ENCODE measurements at regions not wholly inside any gene's neighbourhood (a gene's known extent, or its start where the extent isn't known, plus 50 kb on each side); places are given as distances from the start of the nearest gene placed in this dataset.
A peak's percentile ranks its signal among the peaks of the same experiment; 100 is the strongest.
"Not testable (repeated sequence)": the region's sequence is repeated elsewhere in the genome, so short reads cannot be mapped to it uniquely, and the experiment has no call there.

DNA sequence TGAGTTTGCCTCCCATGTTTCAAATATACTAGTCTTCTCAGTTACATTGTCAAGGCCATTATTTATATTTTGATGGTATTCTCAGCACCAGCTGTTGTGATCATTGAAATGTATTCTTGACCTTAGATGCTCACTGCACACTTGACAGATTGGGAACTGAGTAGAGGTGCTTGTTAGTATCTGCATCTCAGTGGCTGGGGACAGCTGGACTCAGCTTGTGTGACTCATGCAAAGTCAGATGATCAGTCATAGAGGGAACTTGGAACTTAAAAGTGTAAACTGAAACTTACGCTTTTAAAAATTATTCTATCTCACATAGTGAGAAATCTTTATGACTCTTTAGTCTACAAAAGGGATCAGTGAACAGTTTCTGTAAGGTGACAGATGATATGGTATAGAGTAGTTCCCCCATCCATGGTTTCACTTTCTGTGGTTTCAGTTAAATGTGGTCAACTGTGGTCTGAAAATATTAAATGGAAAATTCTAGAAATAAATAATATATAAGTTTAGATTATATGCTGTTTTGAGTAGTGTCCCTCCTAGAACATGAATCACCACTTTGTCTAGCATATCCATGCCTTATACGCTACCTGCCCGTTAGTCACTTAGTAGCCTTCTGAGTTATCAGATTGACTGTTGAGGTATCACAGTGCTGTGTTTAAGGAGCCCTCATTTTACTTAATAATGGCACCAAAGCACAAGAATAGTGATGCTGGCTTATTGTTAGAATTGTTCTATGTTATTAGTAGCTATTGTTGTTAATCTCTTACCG, 1540.6 kb downstream of the SPATA31A7 start:
- H3K4me3 Mint-ChIP-seq (ENCODE audit: low read depth); DNase-seq (ENCODE audit: low spot score, unreplicated experiment); H3K27me3 Mint-ChIP-seq; H3K9me3 Mint-ChIP-seq (ENCODE audit: low read depth); H3K27ac Mint-ChIP-seq; H3K4me1 Mint-ChIP-seq (ENCODE audit: low read depth); H3K36me3 Mint-ChIP-seq (ENCODE audit: insufficient read depth): not testable (repeated sequence)

DNA sequence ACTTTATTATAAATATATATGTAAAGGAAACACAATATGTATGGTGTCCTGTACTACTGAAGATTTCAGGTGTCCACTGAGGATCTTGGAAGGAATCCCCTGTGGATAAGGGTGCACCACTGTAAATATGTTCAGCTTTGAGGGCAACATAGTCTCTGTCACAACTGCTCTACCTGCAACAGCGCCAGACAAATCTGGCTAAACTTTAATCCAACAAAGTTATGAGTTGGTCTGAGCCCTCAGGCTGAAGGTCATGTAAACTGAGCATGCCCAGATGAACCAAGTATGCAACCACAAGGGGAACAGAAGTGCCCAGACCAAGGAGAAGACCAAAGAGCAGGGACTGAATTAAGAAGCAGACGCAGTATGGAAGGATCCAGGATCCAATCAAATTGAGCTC, 1541.2 kb downstream of the SPATA31A7 start:
- H3K4me3 Mint-ChIP-seq (ENCODE audit: low read depth); H3K4me1 Mint-ChIP-seq (ENCODE audit: low read depth); DNase-seq (ENCODE audit: low spot score, unreplicated experiment); H3K9me3 Mint-ChIP-seq (ENCODE audit: low read depth); H3K27ac Mint-ChIP-seq; H3K27me3 Mint-ChIP-seq; H3K36me3 Mint-ChIP-seq (ENCODE audit: insufficient read depth): not testable (repeated sequence)

DNA sequence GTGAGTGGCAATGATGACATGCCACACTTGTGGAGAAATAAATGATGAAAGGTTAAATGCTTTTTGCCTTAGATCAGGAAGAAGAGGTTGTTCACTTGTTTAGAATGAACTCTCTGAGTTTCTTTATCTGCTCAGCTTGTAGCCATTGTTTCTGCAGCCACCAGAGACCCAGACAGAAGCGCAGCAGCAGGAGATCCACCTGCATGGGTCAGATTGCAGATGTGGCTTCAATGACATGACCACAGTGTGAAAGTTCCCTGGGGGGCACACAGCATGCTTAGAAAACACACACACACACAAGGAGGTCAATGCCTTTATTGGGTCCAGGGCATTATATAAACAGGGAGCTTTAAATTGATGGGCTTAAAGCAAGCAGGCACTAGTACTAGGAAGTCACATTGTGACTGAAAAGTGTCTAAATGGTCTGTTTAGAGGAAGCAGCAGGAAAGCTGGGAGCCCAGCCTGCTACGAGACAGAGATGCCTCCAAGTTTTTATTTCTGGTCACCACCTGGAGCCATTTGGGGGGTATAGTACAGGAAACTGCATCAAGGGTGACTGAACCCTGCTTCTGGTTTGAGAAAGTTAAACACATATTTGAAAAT, 1547.3 kb downstream of the SPATA31A7 start:
- H3K27me3 Mint-ChIP-seq: not testable (repeated sequence)

DNA sequence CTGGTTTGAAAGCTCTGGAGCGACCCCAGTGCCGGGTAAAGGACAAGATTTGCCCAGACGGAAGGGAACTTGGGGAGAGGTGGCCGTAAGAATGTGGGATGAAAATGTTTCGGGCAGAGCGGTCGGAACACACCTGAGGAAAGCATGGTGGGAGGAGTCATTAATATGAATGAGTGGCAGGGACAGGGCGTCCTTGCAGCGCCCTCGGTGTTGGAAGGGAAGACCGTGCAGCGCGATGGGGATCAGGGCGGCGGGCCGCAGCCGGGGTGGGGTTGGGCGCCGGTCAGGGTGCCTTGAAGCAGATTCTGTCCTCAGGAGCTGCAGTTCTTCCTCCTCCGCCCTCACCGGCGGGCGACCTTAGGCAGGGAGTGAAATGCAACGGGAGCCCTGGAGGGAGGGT, 1548.1 kb downstream of the SPATA31A7 start:
- DNase-seq (ENCODE audit: low spot score, unreplicated experiment); H3K9me3 Mint-ChIP-seq (ENCODE audit: low read depth); H3K27me3 Mint-ChIP-seq; H3K36me3 Mint-ChIP-seq (ENCODE audit: insufficient read depth); H3K27ac Mint-ChIP-seq; H3K4me1 Mint-ChIP-seq (ENCODE audit: low read depth): not testable (repeated sequence)
- peak overlapping the region; percentile 41 for H3K4me3 Mint-ChIP-seq (ENCODE audit: low read depth)

More for the DNA sequence above, 1547.3 kb downstream of the SPATA31A7 start:
- H3K4me1 Mint-ChIP-seq (ENCODE audit: low read depth); H3K36me3 Mint-ChIP-seq (ENCODE audit: insufficient read depth); H3K4me3 Mint-ChIP-seq (ENCODE audit: low read depth); H3K27ac Mint-ChIP-seq; DNase-seq (ENCODE audit: low spot score, unreplicated experiment); H3K9me3 Mint-ChIP-seq (ENCODE audit: low read depth): not testable (repeated sequence)

DNA sequence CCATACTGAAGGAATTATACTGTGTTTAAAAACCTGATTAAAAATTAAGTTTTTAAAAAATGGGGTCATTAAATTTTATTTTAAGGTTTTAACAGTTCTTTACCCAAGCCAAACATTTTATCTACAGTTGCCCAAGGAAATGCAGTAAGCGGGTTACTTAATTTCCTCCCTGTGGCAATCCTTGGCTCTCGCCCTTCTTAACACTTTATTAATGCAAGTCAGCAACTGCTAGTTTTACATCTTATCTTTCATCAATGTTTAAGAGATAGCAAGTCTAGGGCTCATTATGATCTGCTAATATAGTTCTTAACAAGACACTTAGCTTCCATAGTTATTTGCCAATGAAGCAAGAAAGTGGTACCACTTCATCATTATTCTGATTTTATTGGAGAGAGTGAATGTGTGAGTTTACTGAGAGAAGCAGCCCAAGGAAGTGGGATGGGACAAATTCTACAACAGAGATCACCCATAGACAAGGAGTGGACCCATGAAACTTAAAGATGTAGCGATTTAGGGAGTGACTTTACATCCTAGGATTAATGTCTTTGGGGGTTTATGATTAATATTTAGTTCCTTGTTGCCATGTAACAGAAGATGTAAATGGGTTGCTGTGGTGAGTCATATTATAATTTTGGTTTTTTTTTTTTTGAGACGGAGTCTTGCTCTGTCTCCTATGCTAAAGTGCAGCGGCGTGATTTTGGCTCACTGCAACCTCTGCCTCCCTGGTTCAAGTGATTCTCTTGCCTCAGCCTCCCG, 1556.1 kb downstream of the SPATA31A7 start:
- H3K27ac Mint-ChIP-seq; H3K4me3 Mint-ChIP-seq (ENCODE audit: low read depth); H3K9me3 Mint-ChIP-seq (ENCODE audit: low read depth); H3K27me3 Mint-ChIP-seq; H3K4me1 Mint-ChIP-seq (ENCODE audit: low read depth); DNase-seq (ENCODE audit: low spot score, unreplicated experiment); H3K36me3 Mint-ChIP-seq (ENCODE audit: insufficient read depth): not testable (repeated sequence)

Measured in progenitor cell of endocrine pancreas (in vitro differentiated cells).